Pancreas (tissue), 10 donors: ENCODE measurements at regions not wholly inside any gene's neighbourhood (a gene's known extent, or its start where the extent isn't known, plus 50 kb on each side); places are given as distances from the start of the nearest gene placed in this dataset.

Experiments used
- ATAC-seq, 4 donors: fragments of 200-7000 bp; cut with Tn5 transposase; one replicate each; pipeline versions ENCODE4 v1.8.0 to v1.9.1; 2020; ENCODE audit warnings: mild to moderate bottlenecking in 4 of 4, moderate library complexity in 4 of 4
- DNase-seq, 6 donors: peaks; one replicate each; pipeline ENCODE4 v3.0.0-alpha.2; 2020
- FAIRE-seq: peaks from 2 replicates; lab custom pipeline; 2012; peaks lifted over from hg19 to GRCh38; lab: Jason Lieb, UNC
- H3K27ac ChIP-seq, 4 donors: fragments of 200-600 bp; sonication (generic); 1 replicate in 3 of 4; 2 replicates in 1 of 4; pipeline versions ENCODE4 v1.5.0 to v1.8.0; 2020
- H3K27me3 ChIP-seq, 4 donors: fragments of 200-600 bp; one replicate each; pipeline ENCODE4 v1.8.0; 2021
- H3K36me3 ChIP-seq, 3 donors: fragments of 200-600 bp; sonication (generic) in 1 of 3; one replicate each; pipeline versions ENCODE4 v1.5.0 to v1.8.0; 2020 to 2021
- H3K4me1 ChIP-seq, 3 donors: fragments of 200-600 bp; one replicate each; pipeline ENCODE4 v1.8.0; 2021
- H3K4me3 ChIP-seq, 4 donors: fragments of 200-600 bp; sonication (generic) in 2 of 4; one replicate each; pipeline versions ENCODE4 v1.5.0 to v1.8.0; 2020 to 2021
- H3K9me3 ChIP-seq, 4 donors: fragments of 200-600 bp; one replicate each; pipeline ENCODE4 v1.8.0; 2021
- CTCF ChIP-seq, 4 donors: fragments of 200-600 bp; sonication (generic) in 3 of 4; IDR thresholded peaks; one replicate each; pipeline versions ENCODE4 v1.5.0 to v1.8.0; 2021; ENCODE audit warnings: antibody characterized with exemption in 4 of 4
- WGBS, 2 donors: extraction: QIAGEN DNeasy Blood & Tissue Kit; methylation state at CpG; one replicate each; pipeline ENCODE4 v1.1.7; 2013; 5-methylcytosine and 5-hydroxymethylcytosine counted together
- intact Hi-C, 3 donors: fragments of 100-400 bp; cut with DNase I; formaldehyde crosslinking; loops; one replicate each; pipeline versions ENCODE4 v1.11.1 to v1.14.2; 2022
- donor health status: healthy with polysubstance abuse.
- donor health status: DM: no; HTN: no; CAD: no; lungs with moderate emphysema.
- donor health status: DM: no; HTN: no; CAD: no.
- donor health status: control.
- donor health status: control.
- donor health status: Bipolar disorder and iron deficiency.
- donor health status: DM: yes; HTN: yes; CAD: no.
- donor health status: DM: no; HTN: no; CAD: no.
- donor health status: DM: no; HTN: no; CAD: no.
- donor health status: DM: yes; HTN: yes; CAD: no.

GRCh38 chr17:72311004-72311403 is 190.2 kb downstream of the SOX9 start:
- 96 to 97% methylated on average over 1 of the region's 1 CpG for WGBS, 2 donors

GRCh38 chr17:72315122-72315913 is 194.5 kb downstream of the SOX9 start:
- Histone ChIP-seq H3K4me1 (no peaks in the 10 kb centered on the region), H3K9me3 (no peaks in the 10 kb centered on the region), H3K27ac (no peak overlapping the region), H3K4me3 (no peak overlapping the region), H3K27me3 (no peaks in the 10 kb centered on the region), H3K36me3 (no peaks in the 10 kb centered on the region)
- WGBS, 2 donors: 86 to 92% methylated on average over 4 of the region's 4 CpGs
- no peak for TF ChIP-seq CTCF (IDR thresholded peaks at IDR 0.05)
- DNase-seq: no peak
- FAIRE-seq: no peak
- intact Hi-C loops: no loop called here
- no peak for ATAC-seq

More at GRCh38 chr17:72311004-72311403, 190.2 kb downstream of the SOX9 start:
- no peaks in the 10 kb centered on the region for H3K27me3 ChIP-seq
- no peak overlapping the region for H3K27ac ChIP-seq
- H3K36me3 ChIP-seq: no peaks in the 10 kb centered on the region
- intact Hi-C loops: no loop called here
- FAIRE-seq (no peak), ATAC-seq (no peak), DNase-seq (no peak)
- no peak for TF ChIP-seq CTCF (IDR thresholded peaks at IDR 0.05)
- H3K4me3 ChIP-seq: no peak overlapping the region
- H3K9me3 ChIP-seq: no peaks in the 10 kb centered on the region
- H3K4me1 ChIP-seq: no peaks in the 10 kb centered on the region

- Histone ChIP-seq H3K27me3 (no peaks in the 10 kb centered on the region), H3K9me3 (no peaks in the 10 kb centered on the region), H3K4me3 (no peak overlapping the region), H3K27ac (no peak overlapping the region), H3K36me3 (no peaks in the 10 kb centered on the region), H3K4me1 (no peaks in the 10 kb centered on the region)
- ATAC-seq (no peak), DNase-seq (no peak), FAIRE-seq (no peak)
- intact Hi-C loops: no loop called here
- WGBS, 2 donors: 73 to 85% methylated on average over 5 of the region's 5 CpGs
- TF ChIP-seq CTCF (IDR thresholded peaks at IDR 0.05): no peak
Observed at GRCh38 chr17:72318131-72318530, 197.3 kb downstream of the SOX9 start.

- H3K9me3 ChIP-seq: no peaks in the 10 kb centered on the region
- FAIRE-seq (no peak), ATAC-seq (no peak), DNase-seq (peak in 1 of 6 donors; percentile 6)
- intact Hi-C loops: no loop called here
- H3K27me3 ChIP-seq: no peaks in the 10 kb centered on the region
- H3K27ac ChIP-seq: no peak overlapping the region
- H3K4me1 ChIP-seq: no peaks in the 10 kb centered on the region
- no peak overlapping the region for H3K4me3 ChIP-seq
- no peaks in the 10 kb centered on the region for H3K36me3 ChIP-seq
- no peak for TF ChIP-seq CTCF (IDR thresholded peaks at IDR 0.05)
- WGBS, 2 donors: 88 to 94% methylated on average over 4 of the region's 4 CpGs
Observed at GRCh38 chr17:72321896-72322295, 201.1 kb downstream of the SOX9 start.

DNA sequence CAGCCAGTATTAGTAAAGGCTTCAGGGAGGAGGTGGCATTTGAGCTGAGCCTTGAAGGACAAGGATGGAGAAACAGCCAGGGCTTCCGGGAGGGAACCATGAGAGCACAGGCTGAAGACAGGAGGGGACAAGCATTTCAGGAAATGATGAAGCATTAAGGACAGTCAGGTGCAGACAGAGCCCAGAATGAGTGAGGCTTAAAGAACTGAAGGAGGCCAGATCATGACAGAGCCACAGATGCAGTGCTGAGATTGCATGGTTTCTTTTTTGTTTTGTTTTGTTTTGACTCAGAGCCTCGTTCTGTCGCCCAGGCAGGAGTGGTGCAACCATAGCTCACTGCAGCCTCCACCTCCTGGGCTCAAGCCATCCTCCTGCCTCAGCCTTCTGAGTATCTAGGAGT is 211.5 kb downstream of the SOX9 start:
- TF ChIP-seq CTCF (IDR thresholded peaks at IDR 0.05): no peak
- FAIRE-seq: no peak
- 70 to 79% methylated on average over 3 of the region's 3 CpGs for WGBS, 2 donors
- H3K27ac ChIP-seq: no peak overlapping the region
- H3K4me1 ChIP-seq: no peaks in the 10 kb centered on the region
- intact Hi-C loops: no loop called here
- ATAC-seq: no peak
- H3K9me3 ChIP-seq: no peaks in the 10 kb centered on the region
- no peaks in the 10 kb centered on the region for H3K36me3 ChIP-seq
- peak in 1 of 6 donors; percentile 5 for DNase-seq
- no peaks in the 10 kb centered on the region for H3K27me3 ChIP-seq
- H3K4me3 ChIP-seq: no peak overlapping the region
